Caco-2 (cell line): ENCODE measurements at regions not wholly inside any gene's neighbourhood (a gene's known extent, or its start where the extent isn't known, plus 50 kb on each side); places are given as distances from the start of the nearest gene placed in this dataset.

ENCODE experiments used
- BruUV-seq: library from RNA; stranded (reverse); fragments of 400-500 nt; replicated peaks from 2 replicates; lab custom pipeline; 2021; lab: Mats Ljungman, UMichigan
- CTCF ChIA-PET: fragments of 300-600 bp; sonication (Branson Sonifier 250); formaldehyde crosslinking; loops from one replicate; lab custom pipeline; 2022; ENCODE audit warnings: antibody characterized with exemption; lab: Charles Lee
- POLR2A ChIA-PET: fragments of 300-600 bp; sonication (Branson Sonifier 250); formaldehyde crosslinking; loops from one replicate; lab custom pipeline; 2022; ENCODE audit warnings: antibody characterized with exemption; lab: Charles Lee
- DNase-seq, 2 experiments: peaks; one replicate each; pipeline versions ENCODE4 v3.0.0 to v3.0.0-alpha.2; 2020 to 2022
- H3K27me3 ChIP-seq: replicated peaks from 2 replicates; pipeline ENCODE4 v1.6.0; 2011; ENCODE audit warnings: low read length; ENCODE audit not compliant: control insufficient read depth, insufficient read depth
- H3K36me3 ChIP-seq: 2 replicates; pipeline ENCODE4 v1.5.1; 2011; ENCODE audit warnings: low read length; ENCODE audit not compliant: control insufficient read depth, insufficient read depth
- H3K4me1 ChIP-seq: fragments of 250-450 bp; sonication (Bioruptor Pico); 2 replicates; pipeline ENCODE4 v1.5.1; 2020; ENCODE audit warnings: mild to moderate bottlenecking
- H3K4me3 ChIP-seq: 2 replicates; pipeline ENCODE4 v1.5.1; 2011; ENCODE audit warnings: low read depth, mild to moderate bottlenecking, control low read depth, low read length
- H3K9me3 ChIP-seq: fragments of 250-450 bp; sonication (Bioruptor Pico); 2 replicates; pipeline ENCODE4 v1.5.1; 2020; ENCODE audit warnings: mild to moderate bottlenecking, moderate library complexity
- H3K27ac Mint-ChIP-seq: one replicate; pipeline ENCODE4 v1.8.0; 2022; ENCODE audit warnings: mixed read lengths; ENCODE audit not compliant: unreplicated experiment
- H3K27me3 Mint-ChIP-seq: one replicate; pipeline ENCODE4 v1.8.0; 2022; ENCODE audit warnings: mixed read lengths; ENCODE audit not compliant: insufficient read depth, unreplicated experiment
- H3K36me3 Mint-ChIP-seq: one replicate; pipeline ENCODE4 v1.8.0; 2022; ENCODE audit warnings: mild to moderate bottlenecking, mixed read lengths; ENCODE audit not compliant: insufficient read depth, unreplicated experiment
- H3K4me1 Mint-ChIP-seq: one replicate; pipeline ENCODE4 v1.8.0; 2022; ENCODE audit warnings: low read depth, mixed read lengths; ENCODE audit not compliant: unreplicated experiment
- H3K4me3 Mint-ChIP-seq: one replicate; pipeline ENCODE4 v1.8.0; 2022; ENCODE audit warnings: mild to moderate bottlenecking, moderate library complexity, mixed read lengths; ENCODE audit not compliant: unreplicated experiment
- H3K9me3 Mint-ChIP-seq: one replicate; pipeline ENCODE4 v1.8.0; 2022; ENCODE audit warnings: mixed read lengths; ENCODE audit not compliant: unreplicated experiment
- CTCF ChIP-seq, 2 experiments: fragments of 200-600 bp in 1 of 2; IDR thresholded peaks; 1 replicate in 1 of 2; 2 replicates in 1 of 2; pipeline versions ENCODE4 v1.5.1 to v1.8.0; 2011 to 2022; ENCODE audit warnings: antibody characterized with exemption in 1 of 2, control low read depth in 1 of 2, inconsistent platforms in 1 of 2, low read depth in 1 of 2, low read length in 1 of 2, mild to moderate bottlenecking in 1 of 2, moderate library complexity in 1 of 2; ENCODE audit not compliant: insufficient read depth in 1 of 2, severe bottlenecking in 1 of 2, unreplicated experiment in 1 of 2
- intact Hi-C: fragments of 100-400 bp; cut with micrococcal nuclease; formaldehyde crosslinking; loops from one replicate; pipeline ENCODE4 v1.10.0; 2022; ENCODE audit not compliant: unreplicated experiment

- intact Hi-C loops = no loop called here
- no peaks in the 10 kb centered on the region for H3K36me3 Mint-ChIP-seq
Measured at GRCh38 chr4:176441594-176441993, 121.8 kb downstream of the SPCS3 start.

DNA sequence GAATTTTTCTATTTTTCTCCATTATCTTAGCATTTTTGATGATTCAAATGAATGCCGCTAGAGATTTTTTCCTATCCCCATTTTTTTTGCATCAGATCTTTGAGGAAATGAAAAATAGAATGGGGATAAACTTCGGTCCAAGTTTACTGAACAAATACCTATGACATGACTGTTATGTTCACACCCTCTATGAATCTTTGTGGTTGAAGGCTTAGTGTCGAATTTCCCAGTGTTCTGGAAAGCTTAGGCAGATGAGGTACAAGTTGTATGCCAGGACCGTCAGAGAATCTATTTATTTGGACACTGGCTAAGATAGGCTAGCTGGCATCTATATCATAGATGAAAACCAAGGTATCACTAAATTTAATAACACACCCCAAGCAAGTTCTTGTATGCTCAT is 123.4 kb downstream of the SPCS3 start:
- Histone ChIP-seq H3K4me3 (no peak overlapping the region), H3K27me3 (no peaks in the 10 kb centered on the region), H3K4me1 (no peaks in the 10 kb centered on the region), H3K36me3 (no peaks in the 10 kb centered on the region), H3K9me3 (no peaks in the 10 kb centered on the region; the same call in 1 of the 2 replicates)
- POLR2A ChIA-PET = no interaction called here
- Mint-ChIP-seq H3K9me3 (no peaks in the 10 kb centered on the region), H3K36me3 (no peaks in the 10 kb centered on the region), H3K27me3 (no peaks in the 10 kb centered on the region), H3K27ac (no peak overlapping the region), H3K4me3 (no peak overlapping the region), H3K4me1 (no peaks in the 10 kb centered on the region)
- BruUV-seq = no TSS peak
- DNase-seq = no peak
- TF ChIP-seq CTCF (IDR thresholded peaks at IDR 0.05; ENCODE audit: insufficient read depth in 1 of 2, low read depth in 1 of 2, low read length in 1 of 2, severe bottlenecking in 1 of 2, unreplicated experiment in 1 of 2) = no peak
- intact Hi-C loops = no loop called here
- CTCF ChIA-PET = no interaction called here

More at GRCh38 chr4:176441594-176441993, 121.8 kb downstream of the SPCS3 start:
- peaks cover 2% of the 10 kb centered on the region for H3K27me3 Mint-ChIP-seq
- no peaks in the 10 kb centered on the region; the same call in 1 of the 2 replicates for H3K9me3 ChIP-seq
- H3K9me3 Mint-ChIP-seq = no peaks in the 10 kb centered on the region
- CTCF ChIA-PET = no interaction called here
- no TSS peak for BruUV-seq
- H3K4me3 ChIP-seq = no peak overlapping the region
- POLR2A ChIA-PET = no interaction called here
- no peaks in the 10 kb centered on the region for H3K36me3 ChIP-seq
- no peak overlapping the region for H3K27ac Mint-ChIP-seq
- TF ChIP-seq CTCF (IDR thresholded peaks at IDR 0.05; ENCODE audit: insufficient read depth in 1 of 2, low read depth in 1 of 2, low read length in 1 of 2, severe bottlenecking in 1 of 2, unreplicated experiment in 1 of 2) = no peak
- no peaks in the 10 kb centered on the region for H3K4me1 Mint-ChIP-seq
- no peaks in the 10 kb centered on the region for H3K4me1 ChIP-seq
- no peak for DNase-seq
- H3K4me3 Mint-ChIP-seq = no peak overlapping the region
- H3K27me3 ChIP-seq = no peaks in the 10 kb centered on the region

DNA sequence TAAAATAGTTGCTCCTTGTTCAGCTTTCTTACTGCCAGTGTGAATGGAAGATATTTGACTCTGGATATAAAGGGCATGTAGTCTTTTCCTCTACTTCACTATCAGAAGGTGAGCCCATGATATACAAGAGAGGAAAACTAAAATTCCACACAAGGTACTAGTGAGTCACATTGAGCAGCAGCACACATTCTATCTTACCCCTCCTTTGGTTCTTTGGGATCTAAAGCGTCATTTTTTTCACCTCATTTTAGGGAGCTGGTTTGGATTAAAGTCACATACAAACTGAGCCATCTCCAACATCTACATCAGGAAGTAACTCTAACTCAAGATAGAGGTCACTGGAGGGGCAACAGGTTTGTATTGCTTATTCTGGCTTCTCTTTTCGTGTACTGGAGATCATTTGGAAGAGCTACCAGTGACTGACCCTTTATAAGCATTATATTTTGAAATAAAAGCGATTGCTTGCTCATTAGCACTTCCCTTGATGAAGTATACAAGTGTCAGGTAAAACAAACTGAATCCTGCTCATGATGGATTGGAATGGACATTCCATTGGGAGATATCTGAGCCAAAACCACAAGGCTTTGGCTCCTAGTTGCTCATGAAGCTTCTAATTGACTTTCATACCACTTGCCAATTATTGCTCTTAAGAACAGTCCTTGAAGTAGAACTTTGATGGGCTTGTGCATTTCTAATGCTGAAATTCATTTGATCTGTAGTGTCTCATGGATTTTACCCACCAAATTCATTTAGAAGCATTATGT is 124.1 kb downstream of the SPCS3 start:
- Mint-ChIP-seq H3K9me3 (no peaks in the 10 kb centered on the region), H3K27me3 (no peaks in the 10 kb centered on the region), H3K27ac (no peak overlapping the region), H3K4me1 (no peaks in the 10 kb centered on the region), H3K36me3 (no peaks in the 10 kb centered on the region), H3K4me3 (no peak overlapping the region)
- ChIA-PET POLR2A (no interaction called here), CTCF (no interaction called here)
- intact Hi-C loops = no loop called here
- no peaks in the 10 kb centered on the region for H3K36me3 ChIP-seq
- no peak for TF ChIP-seq CTCF (IDR thresholded peaks at IDR 0.05; ENCODE audit: insufficient read depth in 1 of 2, low read depth in 1 of 2, low read length in 1 of 2, severe bottlenecking in 1 of 2, unreplicated experiment in 1 of 2)
- no peaks in the 10 kb centered on the region; the same call in 1 of the 2 replicates for H3K9me3 ChIP-seq
- no peak overlapping the region for H3K4me3 ChIP-seq
- H3K27me3 ChIP-seq = no peaks in the 10 kb centered on the region
- no peaks in the 10 kb centered on the region for H3K4me1 ChIP-seq
- BruUV-seq = no TSS peak
- DNase-seq = no peak
